Natural killer cell (primary cell): ENCODE measurements at regions not wholly inside any gene's neighbourhood (a gene's known extent, or its start where the extent isn't known, plus 50 kb on each side); places are given as distances from the start of the nearest gene placed in this dataset.

Experiments used
- ATAC-seq, 3 donors: fragments of 150-1000 bp in 2 of 3; fragments of 200-7000 bp in 1 of 3; cut with Tn5 transposase; 1 replicate in 1 of 3; 2 replicates in 2 of 3; pipeline ENCODE4 v1.10.0; 2021; ENCODE audit warnings: mild to moderate bottlenecking in 2 of 3, moderate library complexity in 2 of 3
- DNase-seq, 2 donors: peaks; one replicate each; pipeline versions ENCODE4 v3.0.0 to v3.0.0-alpha.2; 2013 to 2021; ENCODE audit warnings: mixed read lengths in 1 of 2
- H3K27ac ChIP-seq: one replicate; pipeline ENCODE4 v1.5.1; 2013; ENCODE audit warnings: mild to moderate bottlenecking, low read length
- H3K27me3 ChIP-seq: one replicate; pipeline ENCODE4 v1.6.1; 2013; ENCODE audit warnings: low read length; ENCODE audit not compliant: control insufficient read depth, insufficient read depth
- H3K36me3 ChIP-seq: one replicate; pipeline ENCODE4 v1.6.1; 2013; ENCODE audit warnings: low read length; ENCODE audit not compliant: control insufficient read depth, insufficient read depth
- H3K4me1 ChIP-seq: one replicate; pipeline ENCODE4 v1.6.1; 2013; ENCODE audit warnings: low read length; ENCODE audit not compliant: control insufficient read depth, insufficient read depth
- H3K4me3 ChIP-seq: one replicate; pipeline ENCODE4 v1.5.1; 2013; ENCODE audit warnings: low read length
- H3K9me3 ChIP-seq: one replicate; pipeline ENCODE4 v1.6.1; 2013; ENCODE audit warnings: low read length; ENCODE audit not compliant: control insufficient read depth, insufficient read depth
- H3K27ac Mint-ChIP-seq, 2 donors: one replicate each; pipeline ENCODE4 v1.8.0; 2022; ENCODE audit warnings: mild to moderate bottlenecking in 2 of 2, mixed read lengths in 2 of 2, moderate library complexity in 1 of 2
- H3K27me3 Mint-ChIP-seq, 2 donors: one replicate each; pipeline ENCODE4 v1.8.0; 2022; ENCODE audit warnings: low read depth in 2 of 2, mixed read lengths in 2 of 2
- H3K36me3 Mint-ChIP-seq: one replicate; pipeline ENCODE4 v1.8.0; 2022; ENCODE audit warnings: mixed read lengths
- H3K4me1 Mint-ChIP-seq, 2 donors: one replicate each; pipeline ENCODE4 v1.8.0; 2022; ENCODE audit warnings: mixed read lengths in 2 of 2
- H3K4me3 Mint-ChIP-seq: one replicate; pipeline ENCODE4 v1.8.0; 2022; ENCODE audit warnings: mild to moderate bottlenecking, moderate library complexity, mixed read lengths
- H3K9me3 Mint-ChIP-seq, 2 donors: one replicate each; pipeline ENCODE4 v1.8.0; 2022; ENCODE audit warnings: mixed read lengths in 2 of 2
- WGBS: methylation state at CpG from one replicate; pipeline ENCODE4 v1.1.7; 2013; ENCODE audit warnings: missing lambda C conversion rate; ENCODE audit not compliant: insufficient coverage; 5-methylcytosine and 5-hydroxymethylcytosine counted together
- intact Hi-C: fragments of 100-400 bp; cut with micrococcal nuclease; formaldehyde crosslinking; loops from one replicate; pipeline ENCODE4 v1.14.2; 2022
- TF ChIP-seq, protein P1 (sequence below): fragments of 200-600 bp; IDR thresholded peaks from one replicate; pipeline ENCODE4 v1.8.0; 2022; ENCODE audit warnings: antibody characterized with exemption

DNA sequence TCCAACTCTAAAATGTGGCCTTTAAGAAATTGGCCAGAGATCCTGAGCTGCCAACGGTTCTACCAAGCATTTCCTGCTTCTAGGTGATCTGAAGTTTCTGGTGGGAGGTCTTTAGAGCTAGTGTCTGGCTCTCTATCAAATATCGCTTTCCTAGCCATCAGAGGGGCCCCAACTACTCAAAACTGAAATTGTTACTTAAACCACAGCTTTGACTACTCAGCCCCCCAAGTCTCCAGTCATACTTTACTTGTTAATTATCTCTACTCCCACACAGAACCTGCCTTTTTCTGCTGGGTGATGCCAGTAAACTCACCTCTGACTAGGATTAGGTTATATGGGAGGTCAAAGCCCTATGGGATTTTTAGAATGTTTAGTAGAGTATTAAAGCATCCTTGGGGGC is 95.1 kb downstream of the FASLG start:
- ATAC-seq (no peak), DNase-seq (no peak)
- Histone ChIP-seq H3K4me3 (no peak overlapping the region), H3K27me3 (no peaks in the 10 kb centered on the region), H3K27ac (no peak overlapping the region), H3K4me1 (no peaks in the 10 kb centered on the region), H3K36me3 (no peaks in the 10 kb centered on the region), H3K9me3 (no peaks in the 10 kb centered on the region)
- H3K27me3 Mint-ChIP-seq: peaks cover 6 to 22% of the 10 kb centered on the region in 2 donors
- no peak overlapping the region for H3K27ac Mint-ChIP-seq
- 28% methylated on average over 2 of the region's 2 CpGs for WGBS
- no peak overlapping the region for H3K4me3 Mint-ChIP-seq
- no peaks in the 10 kb centered on the region for H3K4me1 Mint-ChIP-seq
- intact Hi-C loops: no loop called here
- no peaks in the 10 kb centered on the region for H3K36me3 Mint-ChIP-seq
- no peaks in the 10 kb centered on the region for H3K9me3 Mint-ChIP-seq
- TF ChIP-seq, protein P1, sequence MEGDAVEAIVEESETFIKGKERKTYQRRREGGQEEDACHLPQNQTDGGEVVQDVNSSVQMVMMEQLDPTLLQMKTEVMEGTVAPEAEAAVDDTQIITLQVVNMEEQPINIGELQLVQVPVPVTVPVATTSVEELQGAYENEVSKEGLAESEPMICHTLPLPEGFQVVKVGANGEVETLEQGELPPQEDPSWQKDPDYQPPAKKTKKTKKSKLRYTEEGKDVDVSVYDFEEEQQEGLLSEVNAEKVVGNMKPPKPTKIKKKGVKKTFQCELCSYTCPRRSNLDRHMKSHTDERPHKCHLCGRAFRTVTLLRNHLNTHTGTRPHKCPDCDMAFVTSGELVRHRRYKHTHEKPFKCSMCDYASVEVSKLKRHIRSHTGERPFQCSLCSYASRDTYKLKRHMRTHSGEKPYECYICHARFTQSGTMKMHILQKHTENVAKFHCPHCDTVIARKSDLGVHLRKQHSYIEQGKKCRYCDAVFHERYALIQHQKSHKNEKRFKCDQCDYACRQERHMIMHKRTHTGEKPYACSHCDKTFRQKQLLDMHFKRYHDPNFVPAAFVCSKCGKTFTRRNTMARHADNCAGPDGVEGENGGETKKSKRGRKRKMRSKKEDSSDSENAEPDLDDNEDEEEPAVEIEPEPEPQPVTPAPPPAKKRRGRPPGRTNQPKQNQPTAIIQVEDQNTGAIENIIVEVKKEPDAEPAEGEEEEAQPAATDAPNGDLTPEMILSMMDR: no peak

DNA sequence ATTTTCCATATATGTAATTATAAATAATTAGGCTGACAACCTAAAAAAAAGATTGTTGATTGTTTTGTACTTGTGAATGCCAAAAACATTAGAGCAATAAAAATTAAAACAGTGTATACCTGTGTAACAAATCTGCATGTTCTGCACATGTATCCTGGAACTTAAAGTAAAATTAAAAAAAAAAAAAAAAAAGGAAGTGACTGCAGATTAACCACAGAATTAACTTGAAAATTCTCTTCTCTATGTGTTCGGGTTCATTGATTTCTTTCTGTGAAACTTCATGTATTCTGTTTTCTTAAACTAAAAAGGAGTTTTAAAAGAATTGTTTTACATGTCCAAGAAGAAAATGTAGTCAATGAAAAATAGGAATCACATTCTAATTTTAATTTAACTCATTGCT is 95.7 kb downstream of the FASLG start:
- intact Hi-C loops: no loop called here
- no peaks in the 10 kb centered on the region for H3K36me3 ChIP-seq
- Mint-ChIP-seq H3K4me1 (no peaks in the 10 kb centered on the region), H3K36me3 (no peaks in the 10 kb centered on the region), H3K27me3 (peaks cover 6 to 22% of the 10 kb centered on the region in 2 donors), H3K27ac (no peak overlapping the region), H3K9me3 (no peaks in the 10 kb centered on the region), H3K4me3 (no peak overlapping the region)
- H3K9me3 ChIP-seq: no peaks in the 10 kb centered on the region
- no peak overlapping the region for H3K27ac ChIP-seq
- DNase-seq (no peak), ATAC-seq (no peak)
- no peaks in the 10 kb centered on the region for H3K27me3 ChIP-seq
- H3K4me1 ChIP-seq: no peaks in the 10 kb centered on the region
- TF ChIP-seq, protein P1: no peak
- no peak overlapping the region for H3K4me3 ChIP-seq
- WGBS: no CpG with 5 or more reads among the region's 1 CpG

DNA sequence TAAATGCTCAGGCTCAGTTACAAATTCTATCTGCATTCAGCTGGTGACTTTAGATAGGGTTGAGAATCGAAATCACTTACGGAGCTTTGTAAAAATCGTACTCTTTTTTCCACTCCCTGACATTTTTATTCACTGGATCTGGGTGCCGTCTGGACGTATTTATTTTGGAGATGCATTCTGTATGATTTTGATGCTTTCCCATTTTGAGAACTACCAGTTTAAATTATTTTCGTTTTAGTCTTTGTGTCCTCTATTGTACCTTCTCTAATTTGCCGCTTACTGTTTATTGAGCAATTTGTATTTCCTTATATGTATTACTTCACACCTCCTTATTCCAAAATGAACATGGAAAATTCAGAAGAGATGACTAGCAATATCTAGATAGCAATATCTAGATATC is 96.2 kb downstream of the FASLG start:
- H3K27ac Mint-ChIP-seq: no peak overlapping the region
- H3K4me1 Mint-ChIP-seq: no peaks in the 10 kb centered on the region
- TF ChIP-seq, protein P1: no peak
- Histone ChIP-seq H3K27ac (no peak overlapping the region), H3K27me3 (no peaks in the 10 kb centered on the region), H3K4me1 (no peaks in the 10 kb centered on the region), H3K4me3 (no peak overlapping the region), H3K36me3 (no peaks in the 10 kb centered on the region), H3K9me3 (no peaks in the 10 kb centered on the region)
- DNase-seq (no peak), ATAC-seq (no peak)
- WGBS: 93% methylated on average over 6 of the region's 7 CpGs
- intact Hi-C loops: no loop called here
- no peaks in the 10 kb centered on the region for H3K36me3 Mint-ChIP-seq
- no peak overlapping the region for H3K4me3 Mint-ChIP-seq
- no peaks in the 10 kb centered on the region for H3K9me3 Mint-ChIP-seq
- peaks cover 6 to 22% of the 10 kb centered on the region in 2 donors for H3K27me3 Mint-ChIP-seq

DNA sequence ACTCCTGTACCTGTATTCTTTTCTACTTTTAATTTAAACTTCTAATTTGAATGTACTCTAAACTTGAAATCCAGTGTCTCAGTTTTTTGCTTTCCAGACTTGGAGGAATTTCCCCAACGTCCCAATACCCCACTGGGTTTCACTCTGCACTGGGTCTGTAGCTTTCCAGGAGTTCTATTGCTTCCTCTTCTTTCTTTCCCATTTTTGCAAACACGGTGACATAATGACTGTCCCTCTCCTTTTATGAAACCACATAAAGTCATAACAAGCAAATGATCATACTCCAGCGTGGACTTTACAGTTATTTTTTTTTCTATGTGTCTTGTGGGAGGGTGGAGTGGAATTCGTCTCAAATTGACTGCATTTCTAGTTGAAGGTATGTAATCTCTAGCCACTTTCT is 97.1 kb downstream of the FASLG start:
- H3K36me3 Mint-ChIP-seq: no peaks in the 10 kb centered on the region
- intact Hi-C loops: no loop called here
- no peak overlapping the region for H3K27ac Mint-ChIP-seq
- no peaks in the 10 kb centered on the region for H3K27me3 ChIP-seq
- TF ChIP-seq, protein P1: no peak
- H3K27me3 Mint-ChIP-seq: peaks cover 6 to 22% of the 10 kb centered on the region in 2 donors
- DNase-seq (no peak), ATAC-seq (no peak)
- H3K4me1 Mint-ChIP-seq: no peaks in the 10 kb centered on the region
- 51% methylated on average over 2 of the region's 4 CpGs for WGBS
- H3K4me3 ChIP-seq: no peak overlapping the region
- H3K27ac ChIP-seq: no peak overlapping the region
- H3K4me1 ChIP-seq: no peaks in the 10 kb centered on the region
- H3K4me3 Mint-ChIP-seq: no peak overlapping the region
- no peaks in the 10 kb centered on the region for H3K36me3 ChIP-seq
- no peaks in the 10 kb centered on the region for H3K9me3 ChIP-seq
- H3K9me3 Mint-ChIP-seq: no peaks in the 10 kb centered on the region
